ENCODE measurements at regions not wholly inside any gene's neighbourhood (a gene's known extent, or its start where the extent isn't known, plus 50 kb on each side); places are given as distances from the start of the nearest gene placed in this dataset.

- TF ChIP-seq CTCF (IDR thresholded peaks at IDR 0.05): no peak
- no peak for TF ChIP-seq ESRRA (IDR thresholded peaks at IDR 0.05; ENCODE audit: borderline replicate concordance, low read length)
- TF ChIP-seq FOXS1 (CRISPR knock-in tag; IDR thresholded peaks at IDR 0.05): no peak
- no peak for TF ChIP-seq NR3C1 (IDR thresholded peaks at IDR 0.05)
- no peak for TF ChIP-seq FOSL2 (IDR thresholded peaks at IDR 0.05)
- no peak for TF ChIP-seq FOSL2 (CRISPR knock-in tag; IDR thresholded peaks at IDR 0.05)
- TF ChIP-seq EP300 (IDR thresholded peaks at IDR 0.05): no peak
- TF ChIP-seq FOSB (CRISPR knock-in tag; IDR thresholded peaks at IDR 0.05): no peak
- no peak for TF ChIP-seq RAD21 (conservative IDR thresholded peaks at IDR 0.05 in 1 of 2, IDR thresholded peaks at IDR 0.05 in 1 of 2)
- no peak for TF ChIP-seq POLR2A (IDR thresholded peaks at IDR 0.05; ENCODE audit: low read length)
- TF ChIP-seq MAFK (IDR thresholded peaks at IDR 0.05; ENCODE audit: partially characterized antibody): no peak
- TF ChIP-seq KDM1A (IDR thresholded peaks at IDR 0.05; ENCODE audit: low read depth): no peak
These were observed 566.4 kb downstream of the DACH1 start for GRCh38 chr13:71300602-71301001.
